Pancreas (tissue), 10 donors: ENCODE measurements at regions not wholly inside any gene's neighbourhood (a gene's known extent, or its start where the extent isn't known, plus 50 kb on each side); places are given as distances from the start of the nearest gene placed in this dataset.
A peak's percentile ranks its signal among the peaks of the same experiment; 100 is the strongest.

Experiments used
- ATAC-seq, 4 donors: fragments of 200-7000 bp; cut with Tn5 transposase; one replicate each; pipeline versions ENCODE4 v1.8.0 to v1.9.1; 2020; ENCODE audit warnings: mild to moderate bottlenecking in 4 of 4, moderate library complexity in 4 of 4
- DNase-seq, 6 donors: peaks; one replicate each; pipeline ENCODE4 v3.0.0-alpha.2; 2020
- FAIRE-seq: peaks from 2 replicates; lab custom pipeline; 2012; peaks lifted over from hg19 to GRCh38; lab: Jason Lieb, UNC
- H3K27ac ChIP-seq, 4 donors: fragments of 200-600 bp; sonication (generic); 1 replicate in 3 of 4; 2 replicates in 1 of 4; pipeline versions ENCODE4 v1.5.0 to v1.8.0; 2020
- H3K27me3 ChIP-seq, 4 donors: fragments of 200-600 bp; one replicate each; pipeline ENCODE4 v1.8.0; 2021
- H3K36me3 ChIP-seq, 3 donors: fragments of 200-600 bp; sonication (generic) in 1 of 3; one replicate each; pipeline versions ENCODE4 v1.5.0 to v1.8.0; 2020 to 2021
- H3K4me1 ChIP-seq, 3 donors: fragments of 200-600 bp; one replicate each; pipeline ENCODE4 v1.8.0; 2021
- H3K4me3 ChIP-seq, 4 donors: fragments of 200-600 bp; sonication (generic) in 2 of 4; one replicate each; pipeline versions ENCODE4 v1.5.0 to v1.8.0; 2020 to 2021
- H3K9me3 ChIP-seq, 4 donors: fragments of 200-600 bp; one replicate each; pipeline ENCODE4 v1.8.0; 2021
- CTCF ChIP-seq, 4 donors: fragments of 200-600 bp; sonication (generic) in 3 of 4; IDR thresholded peaks; one replicate each; pipeline versions ENCODE4 v1.5.0 to v1.8.0; 2021; ENCODE audit warnings: antibody characterized with exemption in 4 of 4
- WGBS, 2 donors: extraction: QIAGEN DNeasy Blood & Tissue Kit; methylation state at CpG; one replicate each; pipeline ENCODE4 v1.1.7; 2013; 5-methylcytosine and 5-hydroxymethylcytosine counted together
- intact Hi-C, 3 donors: fragments of 100-400 bp; cut with DNase I; formaldehyde crosslinking; loops; one replicate each; pipeline versions ENCODE4 v1.11.1 to v1.14.2; 2022
- donor health status: healthy with polysubstance abuse.
- donor health status: DM: no; HTN: no; CAD: no; lungs with moderate emphysema.
- donor health status: DM: no; HTN: no; CAD: no.
- donor health status: control.
- donor health status: control.
- donor health status: Bipolar disorder and iron deficiency.
- donor health status: DM: yes; HTN: yes; CAD: no.
- donor health status: DM: no; HTN: no; CAD: no.
- donor health status: DM: no; HTN: no; CAD: no.
- donor health status: DM: yes; HTN: yes; CAD: no.

DNA sequence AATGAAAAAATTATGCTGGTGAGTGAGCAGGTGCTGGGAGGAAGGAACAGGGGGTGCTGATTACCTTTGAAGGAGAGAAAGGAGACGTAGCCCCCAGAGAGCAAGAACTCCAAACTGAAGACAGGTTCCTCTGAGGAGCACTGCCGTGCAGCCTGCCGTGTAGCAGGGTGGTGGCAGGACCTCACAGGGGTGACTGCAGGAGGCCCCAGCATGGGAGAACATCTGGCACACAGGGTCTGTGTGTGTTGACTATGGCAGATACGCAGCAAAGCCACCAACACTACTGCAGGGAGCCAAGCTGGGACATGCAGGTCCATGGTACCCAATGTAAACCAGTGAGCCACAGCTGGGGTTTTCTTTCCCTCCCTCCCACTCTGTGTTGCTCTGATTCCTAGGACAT, 192.1 kb upstream of the PDE1C start:
- ATAC-seq: no peak
- intact Hi-C loops: no loop called here
- WGBS, 2 donors: 78 to 89% methylated on average over 4 of the region's 4 CpGs

DNA sequence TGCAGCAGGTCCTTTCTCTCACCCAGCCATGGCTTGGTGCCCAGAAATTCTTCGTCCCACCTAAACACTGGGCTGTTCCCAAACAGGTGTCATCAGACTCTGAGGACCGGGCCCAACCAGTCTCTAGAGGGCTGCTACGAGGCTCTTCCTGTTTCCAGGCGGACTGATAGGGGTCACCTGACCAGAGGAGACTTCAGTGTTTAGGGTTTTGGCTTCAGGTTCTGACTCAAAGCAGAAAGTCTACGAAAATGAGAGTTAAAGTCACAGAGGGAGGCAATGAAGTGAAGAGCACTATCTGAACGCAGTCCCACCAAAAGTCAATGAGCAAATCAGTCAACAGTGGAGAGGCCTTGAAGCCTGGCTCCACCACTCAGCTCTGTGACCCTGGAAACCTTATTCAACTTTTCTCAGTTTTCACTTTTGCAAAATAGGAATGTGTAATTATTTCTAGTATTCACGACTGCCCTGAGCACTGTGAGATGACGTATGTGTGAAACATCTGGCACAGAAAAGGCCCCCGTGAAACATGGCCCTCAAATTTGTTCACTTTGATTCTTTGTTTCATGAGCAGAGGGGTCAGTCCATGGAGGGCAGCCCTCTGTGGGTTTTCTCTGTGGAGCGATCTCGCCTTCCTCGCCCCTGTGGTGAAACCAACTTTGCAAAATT, 189.9 kb upstream of the PDE1C start:
- no peaks in the 10 kb centered on the region for H3K36me3 ChIP-seq
- no peaks in the 10 kb centered on the region for H3K27me3 ChIP-seq
- H3K4me3 ChIP-seq: no peak overlapping the region
- no peaks in the 10 kb centered on the region for H3K9me3 ChIP-seq
- no peak for FAIRE-seq
- no peak overlapping the region for H3K27ac ChIP-seq
- peak in 3 of 6 donors; percentile 10 to 38 (median 23) for DNase-seq
- no peaks in the 10 kb centered on the region for H3K4me1 ChIP-seq
- no peak for TF ChIP-seq CTCF (IDR thresholded peaks at IDR 0.05)
- ATAC-seq: peak in 2 of 4 donors; percentile 63 to 73
- intact Hi-C loops: no loop called here
- WGBS, 2 donors: 47 to 55% methylated on average over 12 of the region's 12 CpGs

More for the DNA sequence above, 192.1 kb upstream of the PDE1C start:
- DNase-seq (no peak), FAIRE-seq (no peak)
- TF ChIP-seq CTCF (IDR thresholded peaks at IDR 0.05): no peak
- H3K9me3 ChIP-seq: no peaks in the 10 kb centered on the region
- H3K4me3 ChIP-seq: no peak overlapping the region
- H3K36me3 ChIP-seq: no peaks in the 10 kb centered on the region
- H3K27ac ChIP-seq: no peak overlapping the region
- H3K4me1 ChIP-seq: no peaks in the 10 kb centered on the region
- no peaks in the 10 kb centered on the region for H3K27me3 ChIP-seq

DNA sequence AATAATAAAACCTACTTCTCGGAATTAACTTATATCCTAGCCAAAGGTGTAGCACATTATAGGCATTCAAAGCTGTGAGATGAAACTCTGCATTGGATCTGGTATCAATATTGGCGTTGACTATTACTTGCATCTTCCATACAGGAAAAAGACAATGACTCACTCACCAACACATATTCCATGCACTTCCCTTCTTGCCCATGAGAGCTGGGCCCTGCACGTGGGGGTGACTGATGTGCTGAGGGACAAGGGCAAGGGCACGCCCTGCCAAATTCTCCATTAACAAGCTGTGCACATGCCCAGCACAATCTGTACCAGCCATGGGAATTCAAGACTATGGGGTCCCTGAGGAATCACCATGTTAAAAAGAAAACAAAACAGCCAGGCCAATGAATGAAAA, 188.1 kb upstream of the PDE1C start:
- no peak for TF ChIP-seq CTCF (IDR thresholded peaks at IDR 0.05)
- ATAC-seq (no peak), FAIRE-seq (no peak), DNase-seq (no peak)
- WGBS, 2 donors: 82 to 91% methylated on average over 4 of the region's 4 CpGs
- H3K27me3 ChIP-seq: no peaks in the 10 kb centered on the region
- no peaks in the 10 kb centered on the region for H3K9me3 ChIP-seq
- no peak overlapping the region for H3K4me3 ChIP-seq
- intact Hi-C loops: no loop called here
- H3K4me1 ChIP-seq: no peaks in the 10 kb centered on the region
- H3K27ac ChIP-seq: no peak overlapping the region
- H3K36me3 ChIP-seq: no peaks in the 10 kb centered on the region

- Histone ChIP-seq H3K27ac (no peak overlapping the region), H3K9me3 (no peaks in the 10 kb centered on the region), H3K4me1 (no peaks in the 10 kb centered on the region), H3K36me3 (no peaks in the 10 kb centered on the region), H3K27me3 (no peaks in the 10 kb centered on the region), H3K4me3 (no peak overlapping the region)
- ATAC-seq (no peak), FAIRE-seq (no peak), DNase-seq (no peak)
- no peak for TF ChIP-seq CTCF (IDR thresholded peaks at IDR 0.05)
- WGBS, 2 donors: 75 to 79% methylated on average over 1 of the region's 1 CpG
- intact Hi-C loops: no loop called here
These were observed 187.4 kb upstream of the PDE1C start for GRCh38 chr7:32257621-32258020.

DNA sequence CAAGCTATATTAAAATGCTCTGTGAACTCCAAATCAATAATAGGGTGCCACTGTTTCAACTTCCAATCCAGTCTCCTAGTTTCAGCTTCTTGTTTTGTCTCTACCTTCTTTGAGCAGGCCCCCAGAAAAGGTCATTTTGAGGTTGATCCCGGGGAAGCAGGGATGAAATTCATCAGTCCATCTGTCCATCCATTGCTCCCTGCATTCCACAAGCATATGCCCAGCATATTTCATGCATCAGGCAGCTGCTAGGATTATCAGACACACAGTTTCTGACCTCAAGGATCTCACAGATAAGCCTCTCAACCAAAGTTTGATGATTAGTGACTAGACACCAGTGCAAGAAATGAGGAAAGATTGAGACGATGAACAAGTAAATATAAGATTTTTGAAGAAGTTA, 186.6 kb upstream of the PDE1C start:
- H3K4me3 ChIP-seq: no peak overlapping the region
- TF ChIP-seq CTCF (IDR thresholded peaks at IDR 0.05): no peak
- FAIRE-seq (no peak), ATAC-seq (no peak), DNase-seq (no peak)
- no peaks in the 10 kb centered on the region for H3K9me3 ChIP-seq
- no peak overlapping the region for H3K27ac ChIP-seq
- WGBS, 2 donors: 61 to 68% methylated on average over 2 of the region's 2 CpGs
- intact Hi-C loops: no loop called here
- no peaks in the 10 kb centered on the region for H3K27me3 ChIP-seq
- H3K36me3 ChIP-seq: no peaks in the 10 kb centered on the region
- H3K4me1 ChIP-seq: no peaks in the 10 kb centered on the region
